Activated CD4-positive, alpha-beta T cell treated with anti-CD3 and anti-CD28 coated beads, Interleukin-2, amount 50 U/mL, for 24 hours (primary cell): ENCODE measurements at regions not wholly inside any gene's neighbourhood (a gene's known extent, or its start where the extent isn't known, plus 50 kb on each side); places are given as distances from the start of the nearest gene placed in this dataset.
"Not testable (repeated sequence)": the region's sequence is repeated elsewhere in the genome, so short reads cannot be mapped to it uniquely, and the experiment has no call there.

Source experiments
- DNase-seq, 2 donors: peaks; one replicate each; pipeline ENCODE4 v3.0.0-alpha.2; 2020; ENCODE audit warnings: low read depth in 1 of 2, low spot score in 1 of 2

DNA sequence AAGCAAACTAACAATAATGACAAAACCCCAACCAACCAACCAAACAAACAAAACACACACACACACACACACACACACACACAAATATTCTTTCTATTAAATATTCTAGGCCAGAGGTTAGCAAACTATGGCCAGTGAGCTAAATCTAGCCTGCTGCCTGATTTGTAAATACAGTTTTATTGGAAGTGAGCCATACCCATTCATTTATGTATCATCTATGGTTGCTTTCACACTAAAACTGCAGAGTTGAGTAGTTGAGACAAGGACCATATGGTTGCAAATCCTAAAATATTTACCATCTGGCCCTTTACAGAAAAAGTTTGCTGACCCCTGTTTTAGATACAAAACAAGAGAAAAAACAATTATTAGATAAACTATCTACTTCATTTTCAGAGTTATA lies 620.5 kb upstream of the SEMA6A start:
- DNase-seq, result no peak

DNA sequence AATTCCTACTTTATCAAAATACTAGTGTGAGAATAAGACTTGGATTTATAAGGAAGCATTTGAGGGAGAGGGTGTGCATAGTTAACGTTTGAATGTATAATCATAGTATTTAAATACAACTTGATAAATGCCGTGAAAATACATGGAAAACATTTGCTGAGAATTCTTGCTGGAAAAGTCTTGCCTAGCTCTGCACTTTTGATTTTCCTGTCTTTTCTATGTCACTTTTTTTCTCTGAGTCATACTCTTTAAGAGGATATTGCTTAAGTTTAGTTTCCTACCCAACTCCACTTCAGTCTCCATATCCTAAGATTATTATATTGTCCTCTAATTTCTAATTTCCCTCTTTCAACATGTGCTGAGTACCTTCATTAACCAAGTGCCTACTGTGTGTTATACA lies 616.6 kb upstream of the SEMA6A start:
- no peak for DNase-seq

DNA sequence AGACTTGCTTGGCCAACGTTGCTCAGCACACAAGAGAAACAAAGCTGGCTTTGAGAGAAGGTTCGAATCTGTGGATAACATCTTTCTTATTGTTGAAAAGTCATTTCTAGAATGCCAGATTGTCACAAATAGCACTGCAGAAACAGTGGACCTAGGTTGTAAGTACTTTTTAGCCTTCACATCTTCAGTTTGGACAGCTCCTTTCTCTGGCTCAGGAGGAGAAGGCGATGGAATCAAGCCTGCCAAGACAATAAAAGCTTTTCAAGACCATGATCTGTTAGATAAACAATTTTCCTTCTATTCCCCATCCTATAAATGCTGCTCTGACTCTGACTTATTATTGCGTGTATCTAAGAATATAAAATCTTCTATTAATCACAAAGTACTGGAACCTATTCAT lies 615.2 kb upstream of the SEMA6A start:
- DNase-seq, result no peak

DNA sequence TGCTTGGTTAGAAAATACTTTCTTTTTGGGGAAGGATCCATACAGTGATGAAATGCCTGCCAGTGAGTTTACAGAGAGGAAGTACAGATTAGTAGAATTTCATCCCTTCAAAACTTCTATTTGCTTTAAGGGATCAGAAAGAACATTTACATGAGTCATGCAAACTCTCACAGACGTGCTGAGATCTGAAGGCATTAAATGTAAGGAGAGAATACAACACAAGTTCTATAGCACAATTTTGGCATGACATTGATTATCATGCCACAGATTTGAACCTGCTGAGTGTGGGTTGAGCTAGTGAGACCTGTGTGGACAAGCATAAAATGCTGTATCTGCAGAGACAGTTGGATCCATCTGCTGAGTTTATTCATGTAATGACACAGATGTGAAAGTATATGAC lies 613.6 kb upstream of the SEMA6A start:
- no peak for DNase-seq

DNA sequence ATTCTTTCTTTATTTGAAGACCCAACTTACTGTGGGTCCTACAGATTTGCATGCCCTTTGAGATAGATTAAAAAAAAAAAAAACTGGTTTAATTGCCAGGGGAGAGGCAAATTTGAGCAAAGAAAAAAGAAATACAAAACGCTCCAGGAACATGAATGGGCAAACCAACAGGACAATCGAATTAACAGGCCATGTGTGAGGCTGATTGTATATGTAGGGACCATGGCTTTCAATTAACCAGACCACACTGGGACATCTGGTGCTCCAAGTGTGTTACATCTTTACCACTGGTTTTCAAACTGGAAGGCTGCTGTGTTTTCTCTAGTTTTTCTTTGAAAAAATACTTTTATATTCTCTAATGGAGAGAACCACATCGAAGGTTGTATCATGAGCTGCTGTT lies 612.1 kb upstream of the SEMA6A start:
- no peak for DNase-seq

DNA sequence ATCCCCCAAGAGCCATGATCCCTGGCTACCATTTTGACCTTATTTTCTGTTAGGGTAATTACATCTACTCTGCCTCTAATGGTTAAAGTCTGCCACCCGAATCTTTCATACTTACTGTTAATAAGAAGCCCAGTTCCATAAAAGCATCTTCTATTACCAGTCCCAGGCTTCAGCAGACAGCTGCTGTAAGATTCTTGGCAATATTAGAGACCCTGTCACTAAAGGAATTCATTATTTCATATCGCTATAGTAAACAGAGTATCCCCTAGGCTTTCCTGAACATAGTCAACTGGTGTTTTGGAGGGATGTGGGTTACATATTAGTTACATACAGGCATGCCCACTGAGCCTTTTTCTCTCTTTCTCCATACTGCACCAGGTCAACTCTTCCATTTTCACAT lies 608.7 kb upstream of the SEMA6A start:
- DNase-seq, result no peak

DNA sequence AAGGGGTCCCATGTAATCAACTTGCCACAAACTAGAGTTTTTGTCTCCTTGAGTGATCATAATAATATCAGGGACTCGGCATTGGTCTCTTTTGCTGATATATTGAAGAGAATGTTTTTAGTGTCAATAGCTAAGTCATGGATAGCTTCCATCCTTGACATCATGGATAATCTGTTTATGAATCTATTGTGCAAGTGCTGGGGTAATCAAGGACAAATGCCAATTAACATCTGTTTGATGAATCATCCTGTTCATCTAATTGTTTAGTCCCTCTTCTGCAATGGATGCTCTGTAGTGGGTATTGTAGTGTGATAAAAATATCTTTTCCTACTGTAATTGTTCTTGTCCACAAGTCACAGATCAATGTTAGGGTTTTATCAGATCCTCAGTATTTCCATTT lies 607.5 kb upstream of the SEMA6A start:
- no peak for DNase-seq

DNA sequence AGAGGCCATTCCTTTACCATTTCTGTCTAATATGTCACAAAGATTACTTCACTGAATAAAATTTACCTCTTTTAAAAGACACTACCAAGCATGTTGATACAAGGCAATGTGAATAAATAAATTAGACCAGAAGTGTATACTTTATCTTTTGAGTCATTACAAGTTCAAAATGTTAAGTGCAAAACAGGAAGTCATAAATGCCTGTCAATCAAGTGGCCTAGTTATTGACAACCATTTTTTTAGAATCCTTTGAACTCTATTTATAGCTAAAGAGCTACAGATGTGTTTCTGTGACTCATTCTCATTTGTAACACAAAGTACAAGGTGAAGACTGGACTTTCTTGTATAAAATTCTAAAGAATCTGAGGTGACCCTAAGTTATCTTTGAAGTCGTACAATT lies 602.7 kb upstream of the SEMA6A start:
- DNase-seq, result no peak

DNA sequence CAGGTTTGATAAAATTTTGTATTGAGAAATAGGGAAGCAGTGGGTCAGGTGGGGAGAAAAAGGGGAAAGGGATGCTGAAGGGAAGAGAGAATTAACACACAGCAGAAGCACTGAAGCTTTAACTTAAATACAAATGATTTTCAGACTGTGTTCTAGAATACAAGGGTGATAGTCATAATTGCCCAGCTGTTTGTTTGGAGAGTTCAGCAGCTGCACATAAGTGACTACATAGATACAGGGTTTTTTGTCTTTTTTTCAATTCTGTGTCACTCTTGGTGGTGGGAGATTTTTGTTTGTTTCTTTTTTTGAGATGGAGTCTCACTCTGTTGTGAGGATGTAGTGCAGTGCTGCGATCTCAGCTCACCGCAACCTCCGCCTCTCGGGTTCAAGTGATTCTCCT lies 590.4 kb upstream of the SEMA6A start:
- DNase-seq, result no peak

DNA sequence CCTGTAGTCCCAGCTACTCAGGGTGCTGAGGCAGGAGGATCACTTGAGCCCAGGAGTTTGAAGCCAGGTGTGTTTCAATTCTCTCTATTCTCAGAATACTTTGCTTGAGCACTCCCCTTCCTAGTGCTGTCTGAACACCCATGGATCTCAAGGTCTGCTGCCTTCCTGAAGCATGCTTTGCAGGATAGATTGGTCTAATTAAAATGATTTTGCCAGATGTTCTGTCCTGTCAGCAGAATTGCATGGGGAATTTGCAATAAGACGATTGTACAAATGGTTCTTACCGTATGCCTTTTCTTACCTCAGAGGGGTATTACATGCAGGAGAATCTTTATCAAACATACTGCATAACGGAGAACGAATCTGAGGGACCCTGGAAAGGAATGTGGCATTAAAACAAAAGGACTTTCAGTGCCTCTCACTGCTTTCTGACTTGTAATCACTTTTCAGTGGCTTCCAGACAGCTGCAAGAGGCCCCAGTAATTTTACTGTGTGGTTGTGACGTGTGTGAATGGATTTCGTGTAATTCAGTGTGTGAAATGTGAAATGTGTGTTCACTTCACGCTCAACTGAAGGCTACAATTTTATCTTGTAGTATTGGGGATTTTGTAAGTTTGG lies 587.2 kb upstream of the SEMA6A start:
- DNase-seq, result no peak

DNA sequence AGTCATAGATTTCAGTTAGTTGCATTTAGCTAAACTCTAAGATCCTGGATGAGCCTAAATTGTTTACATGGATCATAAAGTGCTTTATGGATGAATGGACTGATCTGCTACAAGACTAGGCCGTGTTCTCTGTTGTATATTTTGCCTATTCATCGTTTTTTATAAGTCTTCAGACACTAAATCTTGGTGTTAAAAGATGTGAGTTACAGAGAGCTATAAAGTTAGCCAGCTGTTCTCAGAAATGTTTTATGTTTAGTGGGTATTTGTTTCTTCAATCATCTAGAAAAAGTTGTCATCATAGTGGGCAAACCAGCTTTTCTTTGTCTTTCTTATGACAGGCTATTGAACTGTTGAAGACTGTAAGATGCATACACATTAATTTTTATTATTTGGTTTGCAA lies 585.8 kb upstream of the SEMA6A start:
- no peak for DNase-seq

DNA sequence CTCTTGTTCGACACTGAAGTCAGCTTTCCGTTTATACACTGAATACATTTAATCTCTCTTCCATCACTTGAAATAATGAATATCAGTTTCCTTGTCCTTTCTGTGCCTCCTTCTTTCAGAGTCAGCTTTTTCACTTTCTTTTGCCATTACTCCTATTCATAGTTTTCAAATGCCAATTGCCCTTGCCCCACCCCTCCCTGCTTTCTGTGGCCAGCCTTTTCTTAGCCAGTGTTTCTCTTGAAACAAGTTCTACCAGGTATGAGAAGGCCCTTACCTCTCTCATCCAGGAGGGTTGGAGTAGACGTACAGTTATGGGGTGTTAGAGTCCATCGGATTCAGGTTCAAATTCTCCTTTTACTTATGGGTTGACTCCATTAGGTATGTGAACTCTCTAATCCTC lies 574.7 kb upstream of the SEMA6A start:
- DNase-seq, result no peak

DNA sequence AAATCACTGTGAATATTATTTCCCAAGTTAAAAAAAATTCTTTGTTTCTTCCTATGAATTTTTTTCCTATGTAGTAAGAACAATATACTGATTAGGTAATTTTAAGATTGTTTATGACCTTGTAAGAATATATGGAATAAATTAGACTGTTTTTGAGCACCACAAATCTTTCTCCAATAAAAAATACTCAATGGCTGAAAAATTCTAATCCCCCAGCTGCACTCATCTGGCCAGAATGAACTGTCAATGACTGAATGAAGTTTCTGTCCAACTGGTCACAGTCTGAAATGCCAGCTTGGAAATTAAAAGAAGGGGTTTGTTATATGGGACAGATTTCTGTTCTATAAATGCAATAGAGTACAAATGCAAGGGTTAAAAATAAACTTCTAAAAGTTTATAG lies 569.5 kb upstream of the SEMA6A start:
- DNase-seq, result no peak

DNA sequence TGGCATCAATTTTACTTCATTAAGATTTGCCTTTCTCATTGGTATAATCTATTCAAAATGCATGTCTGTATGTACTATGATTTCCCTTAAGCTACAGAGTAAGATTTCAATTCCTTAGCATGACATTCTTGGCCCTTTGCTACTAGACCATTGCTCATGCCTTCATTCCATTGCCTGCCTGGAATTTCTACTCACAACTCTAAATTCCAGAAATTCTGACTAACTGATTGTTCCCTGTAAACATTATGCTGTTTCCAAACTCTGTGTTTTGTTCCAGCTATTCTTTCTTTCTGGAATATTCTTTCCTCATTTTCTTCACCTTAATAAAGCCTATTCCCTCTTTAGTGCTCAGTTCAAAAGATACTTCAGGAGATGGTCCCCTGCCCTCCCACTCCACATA lies 568.8 kb upstream of the SEMA6A start:
- DNase-seq, result no peak

DNA sequence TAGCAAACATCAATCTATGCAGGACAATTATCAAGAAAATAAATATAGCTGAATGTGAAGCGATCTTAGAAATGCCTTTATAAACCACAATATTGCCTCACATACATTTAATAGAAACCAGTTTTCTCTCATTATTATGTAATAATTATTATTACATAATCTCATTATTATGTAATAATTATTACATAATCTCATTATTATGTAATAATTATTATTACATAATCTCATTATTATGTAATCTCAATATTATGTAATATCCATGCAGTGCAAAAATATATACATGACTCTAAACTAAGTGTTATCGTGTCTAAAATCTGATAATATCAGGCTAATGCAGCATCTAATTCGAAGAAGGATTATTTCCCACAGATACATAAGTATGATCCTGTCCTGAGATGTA lies 563.9 kb upstream of the SEMA6A start:
- no peak for DNase-seq

DNA sequence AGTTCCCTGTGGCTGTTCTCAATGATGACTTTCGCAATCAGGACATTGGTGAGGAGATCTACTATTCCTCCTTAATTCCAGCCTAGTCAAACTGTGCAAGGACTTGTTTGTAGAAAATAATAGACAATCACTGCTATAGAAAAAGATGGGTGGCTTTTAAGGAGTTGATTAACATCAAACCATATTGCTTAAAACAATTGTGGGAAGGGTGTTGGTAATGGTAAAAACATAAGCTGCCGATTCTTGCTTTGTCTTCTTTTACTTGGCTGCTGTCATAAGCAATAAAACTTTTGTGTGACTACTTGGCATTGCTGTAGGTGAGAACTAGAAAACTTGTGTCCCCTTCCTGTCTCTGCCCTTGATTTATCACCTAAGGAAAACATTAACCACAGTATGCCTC lies 561.2 kb upstream of the SEMA6A start:
- DNase-seq, result no peak

DNA sequence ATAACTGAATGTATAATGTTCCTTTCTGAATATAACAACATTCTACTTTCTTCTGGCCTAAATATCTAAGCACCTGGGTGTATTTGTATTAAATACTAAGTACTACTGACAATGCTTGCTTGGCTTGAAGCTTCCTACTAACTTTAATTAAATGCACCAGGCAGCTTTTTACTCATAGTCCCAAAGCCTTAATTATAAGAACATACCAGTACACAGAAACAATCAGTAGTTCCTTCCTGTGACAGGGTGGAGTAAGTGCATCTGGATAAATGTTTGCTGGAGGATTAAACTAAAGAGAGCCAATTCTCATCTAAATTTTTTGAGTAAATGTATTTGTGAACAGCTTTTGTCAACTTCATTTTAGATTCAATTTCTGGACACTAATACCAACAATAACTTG lies 558.6 kb upstream of the SEMA6A start:
- no peak for DNase-seq

DNA sequence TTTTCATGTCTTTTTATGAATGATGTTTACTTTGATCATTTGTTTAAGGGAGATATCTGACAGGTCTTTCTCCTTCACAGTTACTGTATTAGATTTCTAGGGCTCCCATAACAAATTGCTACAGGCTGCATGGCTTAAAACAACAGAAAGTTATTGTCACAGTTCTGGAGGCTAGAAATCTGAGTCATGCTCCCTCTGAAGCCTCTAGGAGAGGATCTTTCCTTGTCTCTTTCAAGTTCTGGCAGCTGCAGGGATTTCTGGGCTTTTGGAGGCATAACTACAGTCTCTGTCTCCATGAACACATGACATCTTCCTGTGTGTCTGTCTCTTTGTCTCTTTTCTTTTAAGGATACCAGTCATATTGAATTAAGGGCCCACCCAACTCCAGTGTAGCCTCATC lies 557.3 kb upstream of the SEMA6A start:
- DNase-seq, result no peak

DNA sequence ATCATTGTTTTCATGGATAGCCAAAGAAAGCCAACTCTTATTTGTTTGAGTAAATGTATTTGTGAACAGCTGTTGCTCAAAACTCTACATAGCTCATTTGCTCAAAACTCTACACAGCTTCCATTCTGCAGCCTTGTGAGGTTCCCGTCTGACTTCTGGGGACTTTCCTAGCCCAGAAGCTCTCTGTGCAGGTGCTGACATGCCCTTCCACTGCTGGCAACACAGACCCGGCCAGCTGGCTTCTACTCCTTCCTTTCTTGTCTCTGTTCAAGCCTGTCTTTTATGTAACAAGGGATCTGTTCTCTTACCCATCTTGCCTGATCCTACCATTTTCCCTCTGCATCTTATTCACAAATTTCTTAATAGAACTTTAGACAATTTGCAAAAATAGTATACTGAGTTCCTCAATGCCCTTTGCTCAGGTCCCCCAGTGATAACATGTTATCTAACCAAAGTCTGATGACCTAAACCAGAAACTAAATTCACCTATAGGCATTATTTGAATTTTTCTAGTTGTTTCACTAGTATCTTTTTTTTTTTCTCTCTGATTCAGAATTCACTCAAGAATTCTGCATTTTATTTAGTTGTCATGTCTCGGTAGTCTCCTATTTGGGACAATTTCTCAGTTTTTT lies 556.5 kb upstream of the SEMA6A start:
- no peak for DNase-seq

DNA sequence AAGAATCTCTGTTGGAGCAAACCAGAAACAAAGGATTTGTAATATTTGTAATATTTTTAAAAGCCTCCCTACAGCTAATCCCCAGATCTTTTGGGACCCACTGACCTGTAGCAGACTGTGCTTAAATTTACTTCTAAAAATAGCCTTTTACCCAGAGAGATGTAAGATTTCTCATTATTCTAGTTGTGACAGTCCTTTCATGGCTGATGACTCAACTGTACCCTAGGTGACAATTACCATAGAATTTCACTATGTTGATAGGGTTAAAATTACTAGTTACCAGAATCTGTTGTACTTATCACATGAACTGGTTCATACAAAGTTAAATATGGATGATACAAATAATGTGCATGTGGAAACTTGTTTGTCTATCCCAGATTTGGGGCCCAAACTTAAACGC lies 543.9 kb upstream of the SEMA6A start:
- DNase-seq, result no peak

DNA sequence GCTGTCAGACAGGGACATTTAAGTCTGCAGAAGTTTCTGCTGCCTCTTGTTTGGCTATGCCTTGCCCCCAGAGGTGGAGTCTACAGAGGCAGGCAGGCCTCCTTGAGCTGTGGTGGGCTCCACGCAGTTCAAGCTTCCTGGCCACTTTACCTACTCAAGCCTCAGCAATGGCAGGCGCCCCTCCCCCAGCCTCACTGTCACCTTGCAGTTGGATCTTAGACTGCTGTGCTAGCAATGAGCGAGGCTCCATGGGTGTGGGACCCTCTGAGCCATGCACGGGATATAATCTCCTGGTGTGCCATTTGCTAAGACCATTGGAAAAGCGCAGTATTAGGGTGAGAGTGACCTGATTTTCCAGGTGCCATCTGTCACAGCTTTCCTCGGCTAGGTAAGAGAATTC lies 542.7 kb upstream of the SEMA6A start:
- not testable (repeated sequence) for DNase-seq

DNA sequence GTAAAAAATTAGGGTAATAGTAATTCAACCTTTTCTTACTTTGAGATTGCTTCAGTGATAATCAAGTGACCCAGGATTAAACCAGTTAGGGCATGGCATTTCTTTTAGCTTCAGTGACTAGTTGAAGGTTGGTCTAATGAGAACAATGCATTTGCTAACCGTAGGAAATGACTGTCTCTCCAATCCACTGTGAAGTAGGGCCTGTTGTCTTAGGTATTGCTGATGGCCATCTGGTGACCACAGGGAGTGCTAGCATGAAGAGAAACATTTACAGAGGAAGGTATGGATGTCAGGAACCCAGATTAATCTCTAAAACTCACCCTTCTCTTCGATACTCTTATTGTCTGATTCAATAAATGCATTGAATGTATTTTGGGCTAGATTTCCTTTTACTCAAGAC lies 535.9 kb upstream of the SEMA6A start:
- no peak for DNase-seq

DNA sequence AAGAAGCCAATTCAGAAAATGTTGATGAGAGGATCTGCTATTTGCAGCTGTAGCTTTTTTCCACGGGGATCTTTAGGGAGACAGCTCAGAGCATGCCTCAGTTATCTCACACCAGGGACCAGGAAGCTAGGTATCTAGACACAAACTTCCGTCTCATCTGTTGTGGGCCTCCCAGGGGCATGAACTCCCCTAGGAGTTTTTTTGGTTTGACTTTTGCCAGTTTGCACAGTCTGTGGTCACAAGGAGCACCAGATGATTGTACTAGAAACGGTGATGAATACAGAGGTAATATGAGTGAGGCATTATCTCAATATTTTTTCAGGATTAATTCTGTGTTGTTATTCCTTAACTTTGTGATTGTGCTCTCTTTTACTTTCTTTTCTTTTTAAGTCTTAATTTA lies 533.2 kb upstream of the SEMA6A start:
- no peak for DNase-seq

DNA sequence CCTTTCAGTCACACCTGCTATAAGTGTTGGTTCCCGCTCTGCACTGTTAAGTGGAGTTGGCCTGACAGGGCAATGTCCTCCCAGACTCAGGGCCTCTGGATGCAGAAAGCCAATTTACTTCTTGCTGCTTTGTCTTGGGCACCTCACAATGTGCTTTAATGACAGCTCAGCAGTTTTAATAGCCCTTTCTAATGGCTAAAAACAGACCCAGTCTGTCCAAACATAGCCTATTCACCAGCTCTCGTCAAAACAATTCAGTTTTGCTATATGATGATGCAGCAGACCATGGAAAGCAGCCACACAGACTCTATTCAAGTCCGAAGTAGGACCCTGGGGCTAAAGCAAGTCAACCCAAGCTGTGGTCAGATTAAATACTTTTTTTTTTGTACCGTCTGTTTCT lies 529.1 kb upstream of the SEMA6A start:
- no peak for DNase-seq
